ENCODE measurements at regions not wholly inside any gene's neighbourhood (a gene's known extent, or its start where the extent isn't known, plus 50 kb on each side); places are given as distances from the start of the nearest gene placed in this dataset.

GRCh38 chr9:31588006-31588405 is 796.4 kb upstream of the ACO1 start (continued):
- TF ChIP-seq CTCF (IDR thresholded peaks at IDR 0.05; ENCODE audit: control extremely low read depth in 1 of 3, insufficient read depth in 1 of 3, low read depth in 1 of 3, low read length in 3 of 3) (no peak), JUND (IDR thresholded peaks at IDR 0.05; ENCODE audit: low read length) (no peak), CBX5 (IDR thresholded peaks at IDR 0.05; ENCODE audit: low read depth, low read length) (no peak)
